SK-N-SH (cell line): ENCODE measurements at regions not wholly inside any gene's neighbourhood (a gene's known extent, or its start where the extent isn't known, plus 50 kb on each side); places are given as distances from the start of the nearest gene placed in this dataset.

ENCODE experiments used
- CTCF ChIA-PET: fragments of 300-600, 350-600 bp; formaldehyde crosslinking; extraction: SDS; loops from one replicate; lab custom pipeline; 2021; lab: Yijun Ruan, JAX
- POLR2A ChIA-PET: fragments of 350-600 bp; sonication (Branson Sonifier 250); formaldehyde crosslinking; extraction: SDS; loops from one replicate; lab custom pipeline; 2020; ENCODE audit warnings: antibody characterized with exemption, inconsistent platforms; lab: Yijun Ruan, JAX
- DNase-seq: peaks from one replicate; pipeline ENCODE4 v3.0.0; 2012
- H2AFZ ChIP-seq: fragments of 200-600 bp; sonication (generic); 2 replicates; pipeline ENCODE4 v1.8.1; 2016; ENCODE audit warnings: antibody characterized with exemption, mild to moderate bottlenecking, low read depth
- H3F3A ChIP-seq: fragments of 200-600 bp; sonication (generic); replicated peaks from 2 replicates; pipeline ENCODE3; 2016; ENCODE audit warnings: antibody characterized with exemption, mild to moderate bottlenecking; ENCODE audit not compliant: insufficient read depth
- H3K27ac ChIP-seq, 2 experiments: fragments of 200-500 bp in 1 of 2; fragments of 200-600 bp in 1 of 2; sonication (Bioruptor generic) in 1 of 2; sonication (generic), shearing (Covaris generic) in 1 of 2; 2 replicates each; pipeline versions ENCODE4 v1.5.1 to v1.6.1; 2014 to 2016; ENCODE audit warnings: low read depth in 2 of 2, inconsistent platforms in 1 of 2, low read length in 1 of 2, mild to moderate bottlenecking in 1 of 2, mixed read lengths in 1 of 2
- H3K27me3 ChIP-seq: fragments of 200-600 bp; sonication (generic), shearing (Covaris generic); 2 replicates; pipeline ENCODE4 v1.6.1; 2016; ENCODE audit warnings: mixed run types; ENCODE audit not compliant: insufficient read depth
- H3K36me3 ChIP-seq, 2 experiments: fragments of 200-500 bp in 1 of 2; fragments of 200-600 bp in 1 of 2; sonication (Bioruptor generic) in 1 of 2; sonication (generic) in 1 of 2; replicated peaks in 1 of 2; 2 replicates each; pipeline versions ENCODE3 to v1.5.1; 2014 to 2016; ENCODE audit warnings: low read length in 1 of 2, mild to moderate bottlenecking in 1 of 2; ENCODE audit not compliant: insufficient read depth in 2 of 2, control insufficient read depth in 1 of 2
- H3K4me1 ChIP-seq, 2 experiments: fragments of 200-500 bp in 1 of 2; fragments of 200-600 bp in 1 of 2; sonication (Bioruptor generic) in 1 of 2; sonication (generic), shearing (Covaris generic) in 1 of 2; 2 replicates each; pipeline versions ENCODE4 v1.5.1 to v1.6.1; 2014 to 2016; ENCODE audit warnings: low read depth in 1 of 2, low read length in 1 of 2, mixed run types in 1 of 2; ENCODE audit not compliant: insufficient read depth in 2 of 2, control insufficient read depth in 1 of 2
- H3K4me2 ChIP-seq: fragments of 200-600 bp; sonication (generic), shearing (Covaris generic); 2 replicates; pipeline ENCODE4 v1.6.1; 2017; ENCODE audit warnings: mixed run types
- H3K4me3 ChIP-seq, 2 experiments: fragments of 200-500 bp in 1 of 2; fragments of 200-600 bp in 1 of 2; sonication (Bioruptor generic) in 1 of 2; sonication (generic), shearing (Covaris generic) in 1 of 2; 2 replicates each; pipeline versions ENCODE4 v1.5.1 to v1.8.1; 2014 to 2016; ENCODE audit warnings: low read depth in 2 of 2, inconsistent platforms in 1 of 2, low read length in 1 of 2, mild to moderate bottlenecking in 1 of 2, mixed read lengths in 1 of 2, moderate library complexity in 1 of 2
- H3K79me2 ChIP-seq: fragments of 200-600 bp; sonication (generic); 2 replicates; pipeline ENCODE4 v1.8.1; 2017; ENCODE audit warnings: mild to moderate bottlenecking; ENCODE audit not compliant: insufficient read depth
- H3K9ac ChIP-seq: fragments of 200-600 bp; sonication (generic); 2 replicates; pipeline ENCODE4 v1.6.1; 2017; ENCODE audit warnings: mixed run types
- H3K9me2 ChIP-seq: fragments of 200-600 bp; sonication (generic); 2 replicates; pipeline ENCODE4 v1.6.1; 2017; ENCODE audit warnings: mixed run types
- H3K9me3 ChIP-seq: fragments of 200-600 bp; sonication (generic); 2 replicates; pipeline ENCODE4 v1.6.1; 2017; ENCODE audit warnings: mixed run types, mild to moderate bottlenecking, moderate library complexity
- H4K20me1 ChIP-seq: fragments of 200-600 bp; sonication (generic); 2 replicates; pipeline ENCODE4 v1.6.1; 2017; ENCODE audit warnings: mild to moderate bottlenecking, mixed run types; ENCODE audit not compliant: insufficient read depth
- CHD2 ChIP-seq: fragments of 150-350 bp; IDR thresholded peaks from 2 replicates; pipeline ENCODE4 v1.6.1; 2018; ENCODE audit warnings: low read length; ENCODE audit not compliant: partially characterized antibody
- EP300 ChIP-seq, 2 experiments: IDR thresholded peaks; 2 replicates each; pipeline versions ENCODE4 v1.4.0 to v1.6.1; 2012; ENCODE audit warnings: borderline replicate concordance in 1 of 2, low read depth in 1 of 2, low read length in 1 of 2
- FOSL2 ChIP-seq: IDR thresholded peaks from 2 replicates; pipeline ENCODE4 v1.4.0; 2012; ENCODE audit warnings: low read depth, mild to moderate bottlenecking, moderate library complexity, borderline replicate concordance
- FOXM1 ChIP-seq: IDR thresholded peaks from 2 replicates; pipeline ENCODE4 v1.4.0; 2012; ENCODE audit warnings: low read depth, mild to moderate bottlenecking
- GATA2 ChIP-seq: sonication (generic); formaldehyde crosslinking; IDR thresholded peaks from 2 replicates; pipeline ENCODE4 v1.5.0; 2020; ENCODE audit warnings: mild to moderate bottlenecking, missing genetic modification reagents
- IRF3 ChIP-seq: fragments of 150-350 bp; IDR thresholded peaks from 2 replicates; pipeline ENCODE4 v1.6.1; 2016; ENCODE audit warnings: mild to moderate bottlenecking, low read depth, low read length
- JUND ChIP-seq: IDR thresholded peaks from 2 replicates; pipeline ENCODE4 v1.4.0; 2012
- MXI1 ChIP-seq: IDR thresholded peaks from 2 replicates; pipeline ENCODE4 v1.6.1; 2012; ENCODE audit warnings: mild to moderate bottlenecking, low read depth, low read length, improper control_type of control experiment
- NFIC ChIP-seq: IDR thresholded peaks from 2 replicates; pipeline ENCODE4 v1.4.0; 2012; ENCODE audit warnings: borderline replicate concordance
- PBX3 ChIP-seq: IDR thresholded peaks from 2 replicates; pipeline ENCODE4; 2012
- POLR2AphosphoS5 ChIP-seq: IDR thresholded peaks from 2 replicates; pipeline ENCODE4 v1.6.1; 2012; ENCODE audit warnings: low read depth, low read length
- RAD21 ChIP-seq: IDR thresholded peaks from 2 replicates; pipeline ENCODE4 v1.6.1; 2012; ENCODE audit warnings: mild to moderate bottlenecking, low read length
- RCOR1 ChIP-seq: fragments of 150-350 bp; IDR thresholded peaks from 2 replicates; pipeline ENCODE4 v1.6.1; 2017; ENCODE audit warnings: antibody characterized with exemption, low read length
- RXRA ChIP-seq: IDR thresholded peaks from 2 replicates; pipeline ENCODE4 v1.4.0; 2012; ENCODE audit warnings: low read depth, mild to moderate bottlenecking, borderline replicate concordance
- USF2 ChIP-seq: fragments of 150-350 bp; IDR thresholded peaks from 2 replicates; pipeline ENCODE4 v1.6.1; 2017; ENCODE audit warnings: antibody characterized with exemption, low read length, low read depth, borderline replicate concordance
- ZBTB33 ChIP-seq: IDR thresholded peaks from 2 replicates; pipeline ENCODE4 v1.4.0; 2012; ENCODE audit warnings: low read depth, borderline replicate concordance
- WGBS: methylation state at CpG from one replicate; pipeline ENCODE4 v1.1.6; 2017; ENCODE audit warnings: low lambda C conversion rate; 5-methylcytosine and 5-hydroxymethylcytosine counted together

- TF ChIP-seq IRF3, result no peak
- no peak for TF ChIP-seq CHD2
- no peak for TF ChIP-seq RAD21
- peak; percentile 44; the same call in 1 of the 2 replicates for TF ChIP-seq NFIC
- no peak for TF ChIP-seq MXI1
- TF ChIP-seq RXRA, result peak; percentile 81
- TF ChIP-seq FOSL2, result peak; percentile 17; the same call in 1 of the 2 replicates
- peak; percentile 69; the same call in 1 of the 2 replicates for TF ChIP-seq PBX3
- TF ChIP-seq, all 33 proteins: peak for 10
Measured at GRCh38 chr2:187982668-187983067, 309.0 kb upstream of the GULP1 start (continued).

- no peak for TF ChIP-seq RXRA
- TF ChIP-seq FOXM1, result no peak
- no peak for TF ChIP-seq GATA2 (CRISPR knock-in tag)
- TF ChIP-seq CHD2, result no peak
- no peak for TF ChIP-seq PBX3
- no peak for TF ChIP-seq RCOR1
- no peaks in the 10 kb centered on the region; the same call in 1 of the 2 replicates for H3K9me3 ChIP-seq
- POLR2A ChIA-PET, result no interaction called here
- CTCF ChIA-PET, result no interaction called here
- no peak overlapping the region for H3K9ac ChIP-seq
- H3K4me3 ChIP-seq, result no peak overlapping the region
- 91% methylated on average over 2 of the region's 2 CpGs for WGBS
- no peaks in the 10 kb centered on the region for H3K36me3 ChIP-seq
- H3K27me3 ChIP-seq, result no peaks in the 10 kb centered on the region
- no peak overlapping the region for H3K27ac ChIP-seq
- no peak overlapping the region for H3K4me2 ChIP-seq
- H2AFZ ChIP-seq, result no peak overlapping the region
- H3K9me2 ChIP-seq, result no peaks in the 10 kb centered on the region; the same call in 1 of the 2 replicates
- H3K79me2 ChIP-seq, result no peaks in the 10 kb centered on the region
- H3K4me1 ChIP-seq, result peaks cover 6 to 16% of the 10 kb centered on the region in 2 experiments
- no peak for DNase-seq
- H3F3A ChIP-seq, result no peaks in the 10 kb centered on the region
- H4K20me1 ChIP-seq, result no peaks in the 10 kb centered on the region
Measured at GRCh38 chr2:187985195-187985594, 306.5 kb upstream of the GULP1 start.

GRCh38 chr2:187985923-187986322, 305.8 kb upstream of the GULP1 start:
- ChIA-PET CTCF (no interaction called here), POLR2A (no interaction called here)
- H3F3A ChIP-seq, result no peaks in the 10 kb centered on the region
- H3K27me3 ChIP-seq, result no peaks in the 10 kb centered on the region
- H3K27ac ChIP-seq, result peak overlapping the region in 1 of 2 experiments; percentile 16; a peak in 1 of 4 replicates
- DNase-seq, result no peak
- no peak overlapping the region for H3K9ac ChIP-seq
- no peaks in the 10 kb centered on the region for H3K36me3 ChIP-seq
- no peak overlapping the region for H3K4me2 ChIP-seq
- H3K79me2 ChIP-seq, result no peaks in the 10 kb centered on the region
- WGBS, result 88% methylated on average over 4 of the region's 4 CpGs
- TF ChIP-seq ZBTB33 (no peak), PBX3 (no peak), EP300 (IDR thresholded peaks at IDR 0.05; ENCODE audit: borderline replicate concordance in 1 of 2, low read depth in 1 of 2, low read length in 1 of 2) (no peak), USF2 (no peak), CHD2 (no peak), RCOR1 (no peak), JUND (no peak), POLR2AphosphoS5 (no peak)
- H3K9me2 ChIP-seq, result no peaks in the 10 kb centered on the region; the same call in 1 of the 2 replicates
- peaks cover 6 to 21% of the 10 kb centered on the region in 2 experiments for H3K4me1 ChIP-seq
- H4K20me1 ChIP-seq, result no peaks in the 10 kb centered on the region
- H2AFZ ChIP-seq, result no peak overlapping the region
- no peak overlapping the region for H3K4me3 ChIP-seq
- no peaks in the 10 kb centered on the region for H3K9me3 ChIP-seq
